GM03348 (cell line): ENCODE measurements at regions not wholly inside any gene's neighbourhood (a gene's known extent, or its start where the extent isn't known, plus 50 kb on each side); places are given as distances from the start of the nearest gene placed in this dataset.

Source experiments
- DNase-seq: peaks from one replicate; pipeline ENCODE4 v3.0.0; 2012; ENCODE audit warnings: low spot score

DNA sequence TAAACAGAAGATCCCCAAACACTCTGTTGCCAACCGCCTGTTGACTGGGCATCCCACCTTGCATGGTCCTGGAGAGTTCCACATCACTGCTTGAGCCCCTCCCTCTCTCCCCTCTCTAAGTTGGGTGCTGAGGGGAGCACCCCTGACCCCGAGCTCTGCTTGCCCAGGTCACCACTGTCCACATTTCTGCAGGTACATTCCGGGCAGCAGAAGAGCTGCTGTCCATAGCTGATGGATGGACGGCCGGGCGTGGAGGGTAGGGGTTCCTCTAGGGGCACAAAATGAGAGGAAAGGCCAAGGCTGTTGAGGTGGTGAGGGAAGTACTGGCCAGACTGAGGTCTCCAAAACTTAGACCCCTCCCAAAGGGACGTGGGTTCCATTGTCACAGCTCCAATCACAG is 227.4 kb upstream of the PPP2R2D start:
- DNase-seq: no peak

DNA sequence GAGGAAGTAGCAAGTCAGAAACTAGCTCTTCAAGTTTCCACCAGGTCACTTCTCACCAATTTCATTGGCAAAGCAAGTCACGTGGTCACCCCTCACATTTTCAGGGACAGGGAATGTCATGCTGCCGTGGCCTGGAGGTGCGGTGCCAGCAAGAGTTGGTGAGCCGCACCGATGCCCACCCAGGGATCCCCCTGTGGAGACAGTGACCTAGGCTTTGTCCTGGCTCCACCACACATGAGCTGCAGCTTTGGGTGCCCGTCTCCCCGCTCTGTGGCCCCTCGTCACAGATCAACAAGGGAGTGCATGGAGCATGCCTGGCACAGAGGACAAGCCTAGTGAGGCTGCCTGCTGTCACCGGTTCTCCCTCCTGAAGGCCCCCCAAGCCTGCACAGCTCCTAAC is 226.7 kb upstream of the PPP2R2D start:
- DNase-seq: no peak

DNA sequence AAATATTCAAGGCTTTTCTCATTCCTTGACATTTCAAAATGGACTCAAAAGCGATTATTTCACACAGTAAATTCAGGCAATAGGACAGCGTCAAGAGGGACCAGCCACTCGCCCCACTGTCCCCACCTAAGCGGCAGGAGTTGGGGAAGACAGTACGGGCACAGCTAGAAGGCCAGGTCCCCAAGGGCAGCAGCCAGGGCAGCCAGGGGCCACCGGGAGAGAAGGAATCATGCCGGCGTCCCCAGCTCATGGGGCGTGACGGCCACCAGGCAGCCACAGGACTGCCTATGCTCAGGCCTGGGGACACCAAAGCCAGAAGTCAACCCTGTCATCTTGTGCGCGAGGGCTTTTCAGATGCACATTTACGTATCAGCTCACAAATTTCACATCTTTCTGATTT is 225.7 kb upstream of the PPP2R2D start:
- no peak for DNase-seq

DNA sequence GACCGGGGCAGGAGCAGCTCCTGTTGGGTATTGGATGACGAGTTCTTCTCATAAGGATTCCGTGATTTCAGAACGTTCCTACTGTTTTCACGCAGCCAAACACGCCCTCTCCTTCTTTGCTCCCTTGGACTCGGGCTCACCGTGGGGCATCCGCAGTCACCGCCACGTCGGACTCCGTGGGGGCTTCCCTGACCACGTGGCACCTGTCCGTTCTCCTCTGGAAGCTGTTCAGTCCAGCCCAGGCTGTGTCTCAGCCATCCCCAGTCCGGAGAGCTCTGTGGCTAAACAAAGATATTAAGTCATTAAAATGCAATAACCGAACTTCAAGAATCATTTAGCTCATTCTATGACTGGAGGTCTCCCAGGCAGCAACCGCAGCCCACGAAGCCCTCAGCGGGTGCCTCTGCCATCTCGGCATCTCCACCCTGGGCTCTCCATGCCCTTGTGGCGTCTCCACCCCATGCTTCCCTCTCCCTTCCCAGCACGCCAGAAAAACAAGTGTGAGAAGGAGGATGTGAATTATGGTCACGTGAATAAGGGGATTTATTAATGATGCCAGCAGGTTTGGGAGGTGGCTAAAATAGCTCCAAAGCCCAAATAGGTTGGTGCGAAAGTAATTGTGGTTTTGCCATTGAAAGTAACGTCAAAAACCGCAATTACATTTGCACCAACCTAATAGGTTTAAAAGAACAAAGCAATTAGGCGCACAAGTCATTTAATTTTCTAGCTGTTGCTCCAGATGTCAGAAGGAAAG is 224.6 kb upstream of the PPP2R2D start:
- no peak for DNase-seq

DNA sequence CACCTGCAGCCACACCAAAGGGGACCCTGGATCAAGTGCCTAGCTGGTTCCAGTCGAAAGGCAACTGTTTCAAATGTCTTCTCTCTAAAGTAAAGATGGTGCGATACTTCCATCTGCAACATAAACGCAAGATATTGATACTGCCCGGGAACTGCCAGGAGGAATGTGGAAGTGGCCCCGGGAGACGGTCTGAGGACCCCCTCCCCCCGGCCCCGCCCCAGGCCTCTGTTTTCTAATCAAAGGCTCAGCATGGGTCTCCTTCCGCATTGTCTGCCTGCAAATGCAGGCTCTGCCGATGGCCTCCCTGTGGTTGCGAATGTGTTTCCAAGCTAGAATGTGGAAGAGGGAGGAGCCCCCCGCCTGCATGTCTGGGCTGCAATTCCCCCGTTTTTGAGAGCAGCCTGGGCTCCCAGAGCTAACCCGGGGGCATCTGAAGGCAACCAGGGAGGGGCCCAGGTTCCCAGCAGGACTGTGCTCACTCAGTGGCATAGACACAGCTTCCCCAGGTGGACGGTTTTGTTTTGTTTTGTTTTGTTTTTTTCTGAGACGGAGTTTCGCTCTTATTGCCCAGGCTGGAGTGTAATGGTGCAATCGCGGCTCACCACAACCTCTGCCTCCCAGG is 223.9 kb upstream of the PPP2R2D start:
- no peak for DNase-seq

DNA sequence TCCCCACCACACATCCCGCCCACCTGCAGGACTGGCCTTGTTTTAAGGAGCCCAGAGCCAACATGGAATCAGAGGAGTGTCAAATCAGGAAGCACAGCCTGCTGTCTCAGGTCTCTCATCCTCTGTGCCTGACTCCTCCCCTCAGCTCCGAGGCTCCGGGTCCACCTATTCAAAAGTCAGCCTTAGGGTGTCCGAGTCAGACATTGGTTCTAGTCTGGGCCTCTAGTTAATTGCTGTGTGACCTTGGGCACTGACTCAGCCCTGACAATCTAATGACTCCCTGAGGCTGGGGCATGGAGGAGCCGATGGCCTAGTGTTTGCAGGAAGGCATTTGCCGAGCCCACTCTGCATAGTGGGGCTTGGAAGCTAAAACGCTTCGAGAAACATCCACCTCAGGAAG is 223.1 kb upstream of the PPP2R2D start:
- no peak for DNase-seq

DNA sequence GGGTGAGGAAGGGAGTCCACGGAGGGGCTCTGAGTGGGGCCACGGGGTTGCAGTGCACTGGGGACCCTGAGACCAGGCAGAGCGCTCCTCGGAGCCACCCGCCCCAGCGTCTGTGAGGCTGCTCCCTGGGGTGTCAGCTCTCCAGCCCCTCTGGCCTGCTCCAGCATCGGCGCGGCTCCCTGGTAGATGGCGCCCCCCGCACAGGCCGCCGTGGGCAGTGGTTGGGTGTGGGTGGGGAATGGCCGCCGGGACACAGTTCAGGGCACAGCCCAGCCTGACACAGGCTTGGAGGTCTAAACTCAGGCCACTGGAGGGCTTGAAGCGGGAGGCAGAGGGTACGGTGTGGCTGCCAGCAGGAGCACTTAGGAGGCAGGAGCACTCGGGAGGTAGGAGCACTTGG is 222.6 kb upstream of the PPP2R2D start:
- no peak for DNase-seq

DNA sequence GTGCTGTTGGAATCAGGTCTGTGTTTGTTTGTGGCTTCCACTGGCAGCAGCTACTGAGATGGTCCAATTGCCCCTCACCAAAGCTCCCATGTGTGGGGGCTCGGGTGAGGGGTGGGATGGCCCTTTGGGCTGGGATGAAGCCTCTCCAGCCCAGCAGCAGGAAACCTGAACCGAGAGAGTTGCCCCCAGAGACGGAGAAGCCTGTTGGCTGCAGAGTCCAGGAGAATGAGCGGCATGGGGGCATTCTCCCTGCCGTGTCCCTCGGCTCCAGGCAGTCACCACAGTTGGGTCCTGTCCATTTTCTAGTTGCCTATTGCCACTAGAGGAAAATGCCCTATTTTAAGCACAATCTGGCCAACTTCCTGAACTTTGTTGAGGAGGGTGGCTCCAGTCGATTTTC is 222.2 kb upstream of the PPP2R2D start:
- DNase-seq: no peak

DNA sequence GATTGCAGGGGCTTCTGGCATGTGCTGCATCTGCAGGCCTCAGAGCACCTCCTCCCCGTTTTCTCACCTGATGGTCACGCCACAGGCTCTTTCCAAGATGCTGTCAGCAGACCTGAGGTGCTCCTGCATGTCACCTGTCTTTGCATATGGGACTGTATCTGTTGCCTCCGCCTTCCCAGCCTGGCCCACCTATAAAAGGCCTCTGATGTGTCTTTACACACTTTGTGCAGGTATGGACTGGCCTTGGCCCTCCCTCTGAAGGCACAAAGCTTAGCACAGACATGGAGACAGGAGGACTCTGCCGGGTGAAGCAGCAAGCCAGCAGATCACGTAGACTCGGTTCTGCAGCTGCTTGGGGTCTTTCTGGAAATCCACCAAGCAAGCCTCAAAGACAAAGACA is 220.9 kb upstream of the PPP2R2D start:
- no peak for DNase-seq

DNA sequence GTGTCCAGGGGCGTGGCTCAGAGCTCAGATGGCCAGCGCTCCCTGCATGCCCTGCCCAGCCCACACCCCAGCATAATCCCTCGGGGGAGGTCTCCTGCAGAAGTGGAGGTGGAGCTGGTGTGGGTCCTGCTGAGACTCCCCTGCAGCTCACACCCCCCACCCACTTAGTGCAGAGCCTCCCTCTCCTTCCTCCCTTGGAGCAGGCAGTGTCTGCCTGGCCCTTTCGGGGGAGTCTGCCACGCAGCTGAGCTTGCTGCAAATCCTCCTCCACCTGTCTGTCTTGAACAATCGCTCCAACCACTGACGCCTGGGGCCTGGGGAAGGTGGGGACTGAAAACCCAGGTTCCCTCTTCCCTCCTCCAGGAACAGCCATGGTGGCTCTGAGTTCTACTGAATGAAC is 219.7 kb upstream of the PPP2R2D start:
- DNase-seq: no peak

DNA sequence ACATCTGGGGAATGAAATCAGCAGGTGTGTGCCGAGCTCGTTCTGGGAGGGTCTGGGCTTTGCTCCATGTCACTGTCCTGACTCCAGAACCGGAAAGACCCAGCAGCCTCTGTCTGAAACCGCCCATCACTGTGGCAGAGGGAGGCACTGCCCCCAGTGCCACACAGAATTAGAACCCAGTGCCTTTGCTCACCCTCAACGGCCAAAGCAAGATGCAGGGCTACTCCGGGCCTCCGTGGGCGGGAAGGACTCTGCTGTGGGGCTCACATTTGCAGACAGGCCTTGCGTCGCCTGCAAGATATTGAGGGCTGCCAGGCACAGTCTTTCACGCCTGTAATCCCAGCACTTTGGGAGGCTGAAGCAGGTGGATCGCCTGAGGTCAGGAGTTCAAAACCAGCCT is 219.2 kb upstream of the PPP2R2D start:
- no peak for DNase-seq

DNA sequence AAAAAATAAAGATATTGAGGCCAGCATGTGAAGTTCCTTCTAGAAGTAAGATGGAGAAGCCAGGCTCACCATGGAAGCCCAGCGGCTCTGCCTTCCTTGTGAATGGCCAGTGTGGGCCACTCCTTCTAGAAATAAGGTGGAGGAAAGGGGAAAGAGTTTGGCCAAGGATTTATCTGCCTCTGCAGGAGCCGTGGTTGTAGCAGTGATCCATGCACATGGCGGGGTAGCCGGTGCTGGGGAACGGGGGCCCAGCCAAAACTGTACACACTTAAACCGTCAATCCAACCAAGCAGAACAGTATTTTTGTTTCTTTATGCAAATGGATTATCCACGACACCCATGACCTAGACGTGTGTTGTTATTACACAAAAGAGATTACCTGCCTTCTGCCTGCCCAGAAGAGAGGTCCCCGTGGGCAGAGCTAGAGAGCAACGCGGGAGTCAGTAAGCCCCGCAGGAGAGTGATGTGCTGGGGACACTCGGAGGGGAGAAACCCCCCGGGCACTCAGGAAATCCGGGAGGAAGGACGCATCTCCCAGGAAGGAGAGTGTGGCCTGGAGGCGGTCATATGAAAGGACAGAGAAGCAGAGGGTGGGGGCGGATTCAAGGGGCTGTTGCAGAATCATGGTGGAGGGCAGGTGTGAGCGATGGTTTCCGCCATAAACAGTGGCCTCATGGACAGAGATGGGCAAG is 218.4 kb upstream of the PPP2R2D start:
- no peak for DNase-seq

DNA sequence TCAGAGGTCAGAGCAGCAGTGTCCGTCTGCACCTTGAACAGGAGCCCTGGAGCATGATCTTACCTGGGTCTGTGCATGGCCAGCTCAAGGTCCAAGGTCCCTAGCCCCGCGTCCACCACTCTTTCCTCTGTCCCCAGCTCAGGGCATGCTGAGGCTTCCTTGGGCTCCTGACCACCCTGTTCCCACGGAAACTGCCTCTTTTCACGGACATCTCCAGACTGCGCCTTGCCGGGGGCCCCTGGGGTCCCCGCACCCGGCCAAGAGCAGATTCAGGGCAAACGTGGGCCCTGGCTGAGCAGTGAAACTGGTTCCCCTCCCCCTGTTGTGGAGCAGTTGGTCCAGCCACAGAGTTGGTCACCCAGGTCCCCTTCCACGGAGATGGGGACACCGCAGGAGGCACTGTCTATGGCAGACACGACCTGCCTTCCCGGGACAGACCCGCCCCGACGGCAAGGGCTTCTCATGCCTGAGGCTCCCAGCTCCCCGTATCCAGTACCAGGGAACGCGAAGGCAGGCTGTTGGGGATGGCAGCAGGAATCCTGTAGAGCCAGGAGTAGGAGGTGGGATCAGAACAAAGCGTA is 217.4 kb upstream of the PPP2R2D start:
- DNase-seq: no peak

DNA sequence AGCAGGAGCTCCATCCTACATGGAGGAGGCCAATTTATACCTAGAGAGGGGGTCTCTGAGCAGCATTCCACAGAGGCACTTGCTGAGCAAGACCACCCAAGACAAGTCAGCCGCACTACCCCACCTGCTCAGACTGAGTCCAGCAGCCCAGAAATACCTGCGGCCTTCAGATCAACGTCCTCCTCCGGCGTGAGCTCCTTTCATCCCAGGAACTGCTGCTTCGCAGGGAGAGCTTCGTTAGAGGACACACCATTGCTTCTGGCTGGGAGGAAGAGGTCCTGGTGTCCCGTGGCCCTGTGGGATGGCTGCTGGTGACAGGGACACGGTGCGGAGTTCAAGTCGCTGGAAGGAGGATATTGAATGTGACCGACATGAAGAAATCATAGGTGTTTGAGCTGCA is 216.9 kb upstream of the PPP2R2D start:
- DNase-seq: no peak

DNA sequence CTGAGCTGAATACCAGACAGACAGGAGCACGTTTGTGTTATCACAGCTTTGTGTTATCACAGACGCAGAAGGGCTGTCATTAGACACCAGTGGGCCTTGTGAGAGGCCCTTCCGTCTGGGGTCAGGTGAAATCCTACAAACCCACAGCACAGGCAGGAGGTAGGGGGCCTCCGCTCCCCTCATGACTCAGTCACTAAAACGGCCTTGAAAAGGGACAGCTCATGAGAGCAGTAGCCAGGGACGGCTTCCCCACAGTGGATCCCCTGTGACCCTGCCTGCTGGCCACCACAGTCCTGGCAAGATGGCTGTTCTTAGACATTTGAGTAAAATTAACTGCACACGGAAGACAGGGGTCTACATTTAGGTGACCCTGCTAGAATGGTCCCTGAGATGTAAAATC is 215.8 kb upstream of the PPP2R2D start:
- no peak for DNase-seq

DNA sequence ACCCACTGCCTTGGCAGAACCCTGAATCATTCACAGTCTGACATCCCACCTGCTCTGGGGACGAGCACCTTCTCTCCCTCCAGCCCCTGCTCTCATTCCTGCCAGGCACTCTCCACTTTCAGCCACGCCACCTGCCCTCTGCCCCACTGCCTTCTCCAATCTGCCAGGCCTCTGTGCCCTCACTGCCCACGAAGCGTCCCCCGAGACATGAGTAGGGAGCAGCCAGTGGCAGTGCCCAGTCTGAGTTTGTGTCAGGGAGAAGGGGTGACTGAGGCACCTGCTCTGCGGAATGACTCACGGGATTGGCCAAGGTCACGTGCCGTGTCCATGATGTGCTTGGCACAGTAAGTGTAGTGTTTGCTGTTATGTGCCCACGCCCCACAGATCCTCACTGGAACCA is 215.2 kb upstream of the PPP2R2D start:
- no peak for DNase-seq

DNA sequence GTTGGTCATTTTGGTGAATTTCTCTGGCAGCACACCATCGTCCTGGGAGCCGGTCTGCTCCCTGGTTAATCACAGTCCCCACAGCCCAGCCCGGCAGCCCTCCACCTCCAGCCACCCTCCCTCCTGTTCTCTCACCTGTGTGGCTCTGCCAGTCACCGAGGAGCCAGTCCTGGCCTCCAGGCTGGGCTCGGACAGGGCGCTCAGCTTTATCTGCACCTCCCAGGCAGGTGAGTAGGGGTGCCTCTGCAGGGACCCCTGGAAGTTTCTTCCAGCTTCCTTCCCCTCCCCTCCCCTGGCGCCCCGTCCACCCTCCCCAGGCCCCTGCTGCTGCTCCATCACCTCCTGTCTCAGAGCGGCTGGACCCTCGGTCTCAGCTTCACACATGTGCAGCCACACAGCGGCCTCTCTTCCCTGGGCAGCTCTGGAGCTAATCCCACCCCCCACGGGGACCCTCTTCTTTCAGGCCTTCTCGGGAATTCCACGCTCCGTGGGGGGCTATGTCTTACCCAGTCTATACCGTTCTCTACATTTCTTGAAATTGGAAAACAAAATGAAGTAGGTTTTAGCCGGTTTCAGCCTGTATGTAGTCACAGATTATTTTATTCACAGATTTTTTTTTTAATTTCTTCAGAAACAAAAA is 213.9 kb upstream of the PPP2R2D start:
- no peak for DNase-seq

DNA sequence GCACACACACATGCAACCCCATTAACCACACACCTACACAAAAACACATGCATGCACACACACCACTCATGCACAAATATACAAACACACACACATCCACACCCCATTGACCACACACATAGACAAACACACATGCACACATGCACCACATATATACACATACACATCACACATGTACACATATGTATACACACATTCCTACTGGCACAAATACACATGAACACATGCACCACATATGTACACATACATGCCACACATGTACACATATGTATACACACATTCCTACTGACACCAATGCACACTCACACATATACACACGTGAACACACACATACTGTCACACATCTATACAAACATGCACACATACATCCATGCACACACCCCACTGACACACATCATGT is 212.5 kb upstream of the PPP2R2D start:
- no peak for DNase-seq

DNA sequence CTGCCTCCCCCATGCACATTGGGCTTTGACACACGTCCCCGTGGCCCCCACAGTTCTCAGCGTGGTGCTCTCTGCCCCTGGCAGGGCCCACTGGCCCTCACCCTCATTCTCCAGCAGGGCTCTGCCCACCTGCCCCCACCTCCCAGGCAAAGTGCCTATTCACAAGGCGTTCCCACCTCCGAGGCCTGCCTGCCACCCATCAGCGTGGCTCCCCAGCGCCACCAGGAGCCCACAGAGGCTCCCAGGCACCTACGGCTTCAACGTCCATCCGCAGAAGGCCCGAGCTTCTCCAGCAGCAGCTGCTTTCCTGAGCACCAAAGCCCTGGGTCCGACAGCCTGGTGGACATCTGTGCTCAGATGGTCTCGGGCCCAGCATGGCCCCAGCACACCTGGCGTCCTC is 211.8 kb upstream of the PPP2R2D start:
- DNase-seq: no peak

DNA sequence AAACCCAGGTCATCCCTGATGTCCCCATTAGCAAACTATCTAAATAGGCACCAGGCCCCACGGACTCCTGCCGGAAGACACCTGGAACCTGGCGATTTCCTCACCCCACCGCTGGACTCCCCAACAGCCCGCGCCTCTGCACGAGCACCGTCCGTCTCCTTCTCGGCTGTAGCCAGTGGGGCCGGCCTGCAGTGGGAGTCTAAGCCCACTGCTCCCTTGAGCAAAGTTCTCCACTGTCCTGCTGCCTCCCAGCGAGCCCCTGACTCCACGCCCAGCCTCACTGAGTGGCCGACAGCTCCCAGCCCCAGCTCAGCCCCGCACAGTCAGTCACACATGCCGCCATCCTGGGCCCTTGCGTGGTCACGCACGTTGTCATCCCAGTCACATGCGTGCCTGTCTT is 211.3 kb upstream of the PPP2R2D start:
- no peak for DNase-seq

DNA sequence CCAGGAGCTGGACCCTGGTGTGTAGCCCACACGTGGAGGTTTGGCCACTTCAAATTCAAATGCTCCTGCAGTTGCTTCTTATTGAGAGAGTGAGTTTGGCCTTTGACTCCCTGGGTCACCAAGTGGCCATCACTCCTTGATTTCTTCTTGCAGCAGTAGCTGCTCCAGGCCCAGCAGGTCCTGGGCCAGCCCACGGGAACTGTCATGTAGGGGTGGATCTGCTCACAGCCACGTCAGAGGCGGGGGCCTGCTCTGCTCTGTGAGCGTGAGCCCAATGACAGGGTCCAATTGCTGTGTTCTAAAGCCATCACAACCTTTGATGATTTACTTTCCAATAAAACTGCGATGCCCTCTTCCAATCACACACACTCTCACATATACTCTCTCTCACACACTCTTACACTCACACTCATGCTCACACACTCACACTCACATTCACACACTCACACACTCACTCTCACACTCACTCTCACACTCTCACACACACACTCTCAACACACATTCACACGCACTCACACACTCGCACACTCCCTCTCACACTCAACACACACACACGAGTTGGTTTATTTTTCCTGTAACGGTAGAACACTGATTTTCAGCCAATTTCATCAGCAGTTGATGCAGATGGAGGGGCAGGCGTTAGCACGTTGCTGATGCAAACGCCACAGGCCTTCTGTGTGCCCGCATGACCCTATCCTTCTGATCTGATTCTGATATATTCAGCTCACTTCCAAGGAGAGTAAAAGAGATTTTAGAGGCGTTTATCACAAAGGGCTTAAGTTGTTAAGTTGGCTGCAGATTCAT is 210.7 kb upstream of the PPP2R2D start:
- DNase-seq: no peak

DNA sequence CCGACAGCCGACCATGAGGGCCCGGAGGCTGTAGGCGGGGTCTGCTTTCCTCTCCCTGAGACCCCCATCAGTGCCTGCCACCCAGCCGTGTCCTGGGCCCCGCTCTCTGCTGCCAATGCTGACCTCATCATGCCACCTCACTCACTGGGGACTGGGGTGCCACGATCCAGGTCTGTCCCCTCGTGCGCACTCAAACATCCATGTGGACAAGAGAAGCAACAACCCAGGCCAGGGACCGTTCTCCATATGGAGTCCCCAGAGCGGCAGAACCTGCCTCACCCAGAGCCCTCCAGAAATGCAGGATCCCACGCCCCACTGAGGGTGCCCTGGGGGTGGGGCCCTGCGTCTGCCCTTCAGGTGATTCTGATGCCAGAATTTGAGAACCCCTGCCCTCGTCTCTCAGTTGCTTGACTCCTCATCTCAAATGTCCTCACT is 210.0 kb upstream of the PPP2R2D start:
- DNase-seq: no peak
